IPS-20b (cell line): ENCODE measurements at regions not wholly inside any gene's neighbourhood (a gene's known extent, or its start where the extent isn't known, plus 50 kb on each side); places are given as distances from the start of the nearest gene placed in this dataset.

Experiments used
- H3K27ac ChIP-seq: one replicate; pipeline ENCODE4 v1.5.1; 2013; ENCODE audit warnings: low read length
- H3K27me3 ChIP-seq: 2 replicates; pipeline ENCODE4 v1.6.1; 2013; ENCODE audit warnings: mild to moderate bottlenecking, low read length, inconsistent platforms; ENCODE audit not compliant: insufficient read depth
- H3K36me3 ChIP-seq: 2 replicates; pipeline ENCODE4 v1.6.1; 2013; ENCODE audit warnings: low read depth, mild to moderate bottlenecking, inconsistent platforms, low read length, moderate library complexity; ENCODE audit not compliant: insufficient read depth
- H3K4me1 ChIP-seq: 2 replicates; pipeline ENCODE4 v1.6.1; 2013; ENCODE audit warnings: mild to moderate bottlenecking, control low read depth, inconsistent platforms, low read length, moderate library complexity; ENCODE audit not compliant: insufficient read depth
- H3K4me3 ChIP-seq: 2 replicates; pipeline ENCODE4 v1.5.1; 2013; ENCODE audit warnings: mild to moderate bottlenecking, low read length, inconsistent platforms
- H3K9ac ChIP-seq: 2 replicates; pipeline ENCODE4 v1.6.1; 2013; ENCODE audit warnings: low read depth, mild to moderate bottlenecking, inconsistent platforms, low read length, moderate library complexity
- H3K9me3 ChIP-seq: 2 replicates; pipeline ENCODE4 v1.6.1; 2013; ENCODE audit warnings: mild to moderate bottlenecking, low read depth, low read length, inconsistent platforms; ENCODE audit not compliant: insufficient read depth

DNA sequence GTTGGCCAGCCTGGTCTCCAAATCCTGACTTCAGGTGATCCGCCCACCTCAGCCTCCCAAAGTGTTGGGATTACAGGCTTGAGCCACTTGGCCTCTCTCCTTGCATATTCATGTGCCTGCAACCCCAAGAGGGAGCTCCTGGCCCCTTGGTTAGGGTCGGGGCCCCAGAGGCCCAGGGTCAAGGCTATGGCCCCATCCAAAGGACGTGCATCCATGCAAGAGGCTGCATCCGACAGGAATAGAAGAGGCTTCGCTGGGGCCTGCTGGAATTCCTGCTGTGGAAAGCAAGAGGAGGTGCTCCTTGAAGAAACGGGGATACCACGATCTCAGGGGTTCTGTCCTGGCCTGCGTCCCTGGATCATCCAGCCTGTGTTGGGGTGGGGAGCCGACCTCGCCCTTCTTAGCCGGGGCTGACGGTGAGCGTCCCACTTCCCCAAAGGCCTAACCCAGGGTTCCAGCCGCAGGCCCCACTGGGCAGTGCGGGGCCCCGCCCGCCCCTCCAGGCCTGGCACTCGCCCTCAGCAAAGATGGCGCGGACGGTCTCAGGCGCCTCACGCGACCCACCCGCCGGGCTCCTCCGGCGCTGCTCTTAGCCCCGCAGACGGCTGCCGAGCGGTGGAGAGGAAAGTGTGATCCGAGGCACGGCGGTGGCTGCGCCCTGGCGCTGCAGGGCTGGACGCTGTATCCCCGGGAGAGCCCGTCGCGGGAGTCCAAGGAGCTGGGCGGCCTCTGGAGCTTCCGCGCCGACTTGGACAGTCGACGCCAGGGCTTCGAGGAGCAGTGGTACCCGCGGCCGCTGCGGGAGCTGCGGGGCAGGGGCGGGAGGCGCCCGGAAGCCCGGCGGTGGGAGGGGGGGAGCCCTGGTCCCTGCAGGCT is 54.7 kb downstream of the ZNF727 start:
- Histone ChIP-seq H3K27ac (no peak overlapping the region), H3K4me3 (no peak overlapping the region), H3K36me3 (no peaks in the 10 kb centered on the region), H3K4me1 (no peaks in the 10 kb centered on the region), H3K9me3 (peaks cover 59% of the 10 kb centered on the region), H3K9ac (no peak overlapping the region), H3K27me3 (no peaks in the 10 kb centered on the region)

DNA sequence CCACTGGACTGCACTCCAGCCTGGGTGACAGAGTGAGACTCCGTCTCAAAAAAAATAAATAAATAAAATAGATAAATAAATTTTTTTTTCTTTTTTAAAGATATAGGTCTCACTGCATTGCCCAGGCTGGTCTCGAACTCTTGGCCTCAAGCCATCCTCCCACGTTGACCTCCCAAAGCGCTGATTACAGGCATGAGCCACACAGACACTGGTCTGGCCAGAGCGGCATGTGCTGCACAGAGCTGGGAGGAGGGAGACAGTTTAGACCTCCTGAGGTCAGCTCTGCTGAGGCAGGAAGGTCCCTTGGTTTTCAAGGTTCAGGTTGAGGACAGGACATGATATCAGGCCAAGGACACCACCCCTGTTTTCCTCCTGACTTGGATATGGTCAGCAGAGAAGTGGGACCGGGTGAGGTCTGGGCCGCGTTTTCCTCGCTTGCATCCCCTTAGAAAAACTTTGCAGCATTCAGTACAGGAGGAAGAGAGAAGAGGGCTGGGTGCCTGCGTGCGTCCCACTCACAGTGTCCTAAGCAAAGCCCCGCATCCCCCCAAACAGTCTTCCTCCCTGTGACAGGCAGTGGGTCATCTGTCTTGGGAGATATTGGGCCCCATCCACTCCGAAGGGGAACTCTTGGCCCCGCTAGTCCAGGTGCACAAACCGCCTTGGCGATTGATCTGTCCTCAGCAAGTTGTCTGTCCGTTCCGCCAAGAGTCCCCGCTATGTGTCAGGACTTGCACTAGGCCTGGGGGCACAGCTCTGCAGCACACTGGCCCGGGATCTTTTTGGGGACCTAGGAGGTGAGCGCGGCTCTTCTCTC is 56.1 kb downstream of the ZNF727 start:
- Histone ChIP-seq H3K36me3 (no peaks in the 10 kb centered on the region), H3K9ac (no peak overlapping the region), H3K27me3 (no peaks in the 10 kb centered on the region), H3K9me3 (peaks cover 50% of the 10 kb centered on the region), H3K4me3 (no peak overlapping the region), H3K27ac (no peak overlapping the region), H3K4me1 (no peaks in the 10 kb centered on the region)

DNA sequence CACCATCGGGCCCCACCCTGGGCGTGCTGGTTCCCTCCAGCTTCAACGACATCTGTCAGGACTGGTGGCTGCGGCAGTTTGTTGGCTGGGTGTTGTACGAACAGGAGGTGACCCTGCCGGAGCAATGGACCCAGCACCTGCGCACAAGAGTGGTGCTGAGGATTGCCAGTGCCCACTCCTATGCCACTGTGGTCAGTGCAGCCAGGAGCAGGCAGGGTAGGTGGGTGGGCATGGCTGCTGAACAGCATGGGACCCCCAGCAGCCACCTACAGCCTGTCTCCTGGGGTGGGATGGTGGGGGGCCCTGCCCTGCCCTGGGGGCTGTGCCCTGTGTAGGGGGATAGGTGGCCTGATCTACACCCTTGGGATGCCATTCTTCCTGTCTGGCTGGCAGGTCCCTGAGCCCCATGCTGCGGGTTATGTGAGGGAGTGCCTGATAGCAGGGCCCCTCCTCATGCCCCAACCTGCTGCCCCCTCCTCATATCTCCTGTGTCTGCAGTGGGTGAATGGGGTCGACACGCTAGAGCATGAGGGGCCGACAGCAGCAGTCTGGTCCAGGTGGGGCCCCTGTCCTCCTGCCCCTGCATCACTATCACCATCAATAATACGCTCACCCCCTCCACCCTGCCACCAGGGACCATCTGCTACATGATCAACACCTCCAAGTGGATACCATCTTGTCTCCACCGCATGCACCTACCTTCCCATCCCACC is 56.9 kb downstream of the ZNF727 start:
- Histone ChIP-seq H3K27ac (no peak overlapping the region), H3K4me1 (no peaks in the 10 kb centered on the region), H3K9ac (no peak overlapping the region), H3K36me3 (no peaks in the 10 kb centered on the region), H3K4me3 (no peak overlapping the region), H3K9me3 (peaks cover 50% of the 10 kb centered on the region), H3K27me3 (no peaks in the 10 kb centered on the region)

DNA sequence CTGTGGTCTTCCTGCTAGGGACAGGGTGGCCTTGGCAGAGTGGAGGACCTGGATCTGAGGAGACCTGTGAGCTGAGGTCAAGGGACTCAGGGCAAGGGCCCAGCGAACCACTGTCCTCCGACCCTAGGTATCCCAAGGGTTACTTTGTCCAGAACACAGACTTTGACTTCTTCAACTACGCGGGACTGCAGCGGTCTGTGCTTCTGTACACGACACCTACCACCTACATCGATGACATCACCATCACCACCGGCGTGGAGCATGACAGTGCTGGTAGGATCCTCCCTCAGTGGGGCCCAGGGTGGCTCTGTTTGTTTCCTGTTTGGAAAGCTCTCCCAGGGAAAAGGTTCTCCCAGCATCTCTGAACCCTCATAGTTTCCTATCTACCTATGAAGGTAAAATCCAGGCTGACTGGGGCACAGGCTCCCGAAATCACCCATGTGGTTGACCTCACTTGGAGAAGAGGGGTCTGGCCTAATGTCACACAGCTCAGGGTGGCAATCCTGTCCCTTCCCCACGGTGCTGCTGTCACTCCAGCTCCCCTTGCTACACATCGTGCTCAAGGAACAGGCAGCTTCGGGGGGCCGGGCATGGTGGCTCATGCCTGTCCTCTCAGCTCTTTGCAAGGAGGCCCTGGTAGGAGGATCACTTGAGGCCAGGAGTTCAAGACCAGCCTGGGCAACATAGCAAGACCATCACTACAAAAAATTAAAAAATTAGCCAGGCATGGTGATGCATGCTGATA is 57.6 kb downstream of the ZNF727 start:
- no peak overlapping the region for H3K9ac ChIP-seq
- no peaks in the 10 kb centered on the region for H3K36me3 ChIP-seq
- H3K4me3 ChIP-seq = no peak overlapping the region
- peaks cover 44% of the 10 kb centered on the region for H3K9me3 ChIP-seq
- no peaks in the 10 kb centered on the region for H3K4me1 ChIP-seq
- no peaks in the 10 kb centered on the region for H3K27me3 ChIP-seq
- H3K27ac ChIP-seq = no peak overlapping the region

DNA sequence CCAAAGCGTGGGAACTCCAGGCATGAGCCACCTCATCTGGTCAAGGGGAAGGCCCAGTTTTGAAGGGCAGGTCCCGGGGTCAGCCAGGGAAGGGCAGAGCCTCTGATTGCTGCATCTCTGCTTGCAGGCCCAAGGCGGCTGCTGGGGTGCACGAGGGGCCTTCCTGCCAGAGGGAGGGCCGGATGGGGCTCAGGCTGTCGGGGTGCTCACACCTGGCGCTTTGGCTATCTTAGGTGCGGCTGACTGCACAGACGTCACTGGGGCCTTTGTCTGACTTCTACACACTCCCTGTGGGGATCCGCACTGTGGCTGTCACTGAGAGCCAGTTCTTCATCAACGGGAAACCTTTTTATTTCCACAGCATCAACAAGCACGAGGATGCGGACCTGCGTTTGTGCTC is 68.7 kb downstream of the ZNF727 start:
- Histone ChIP-seq H3K36me3 (no peaks in the 10 kb centered on the region), H3K27me3 (no peaks in the 10 kb centered on the region), H3K9me3 (peaks cover 57% of the 10 kb centered on the region), H3K4me3 (no peak overlapping the region), H3K9ac (no peak overlapping the region), H3K4me1 (no peaks in the 10 kb centered on the region), H3K27ac (no peak overlapping the region)

DNA sequence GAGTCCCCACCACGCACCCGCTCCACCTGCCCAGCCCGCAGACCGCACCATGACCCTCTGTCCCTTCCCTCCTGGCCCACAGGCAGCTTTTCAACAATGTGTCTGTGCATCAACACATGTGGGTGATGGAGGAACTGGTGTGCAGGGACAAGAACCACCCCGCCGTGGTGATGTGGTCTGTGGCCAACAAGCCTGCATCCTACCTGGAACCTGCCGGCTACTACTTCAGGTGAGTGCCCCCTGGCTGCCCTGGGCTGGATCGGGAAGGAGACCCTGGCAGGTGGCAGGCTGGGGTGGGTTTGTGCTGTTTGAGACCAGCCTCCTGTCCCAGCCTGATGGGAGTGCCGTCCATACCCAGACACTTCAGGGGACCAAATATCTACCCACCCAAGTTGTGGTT is 69.6 kb downstream of the ZNF727 start:
- Histone ChIP-seq H3K36me3 (no peaks in the 10 kb centered on the region), H3K27ac (no peak overlapping the region), H3K4me1 (no peaks in the 10 kb centered on the region), H3K27me3 (no peaks in the 10 kb centered on the region), H3K9ac (no peak overlapping the region), H3K9me3 (peaks cover 65% of the 10 kb centered on the region), H3K4me3 (no peak overlapping the region)

DNA sequence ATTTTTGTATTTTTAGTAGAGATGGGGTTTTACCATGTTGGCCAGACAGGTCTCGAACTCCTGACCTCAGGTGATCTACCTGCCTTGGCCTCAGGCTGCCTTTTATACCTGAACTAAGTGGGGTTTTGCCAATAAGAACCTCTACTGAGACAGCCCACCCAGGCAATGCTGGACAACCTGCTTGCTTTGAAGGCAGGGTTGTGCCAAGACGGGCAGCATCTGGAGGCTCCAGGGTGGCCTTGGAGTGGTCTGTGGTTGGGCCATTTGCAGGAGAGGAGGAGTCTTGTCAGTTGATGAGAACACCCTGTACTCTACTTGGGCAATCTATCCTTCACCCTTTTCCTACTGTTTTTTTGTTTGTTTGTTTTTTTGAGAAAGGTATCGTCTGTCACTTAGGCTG is 75.3 kb upstream of the ZNF735 start:
- H3K9me3 ChIP-seq = peaks cover 94% of the 10 kb centered on the region
- no peaks in the 10 kb centered on the region for H3K36me3 ChIP-seq
- H3K4me3 ChIP-seq = no peak overlapping the region
- no peak overlapping the region for H3K27ac ChIP-seq
- no peaks in the 10 kb centered on the region for H3K27me3 ChIP-seq
- H3K4me1 ChIP-seq = no peaks in the 10 kb centered on the region
- no peak overlapping the region for H3K9ac ChIP-seq
